OCI-LY3 (cell line): ENCODE measurements at regions not wholly inside any gene's neighbourhood (a gene's known extent, or its start where the extent isn't known, plus 50 kb on each side); places are given as distances from the start of the nearest gene placed in this dataset.

Experiments
- EZH2phosphoT487 ChIP-seq: fragments of 200-600 bp; shearing (Covaris generic); IDR thresholded peaks from 2 replicates; pipeline ENCODE4 v1.6.1; 2018; ENCODE audit warnings: antibody characterized with exemption, mixed run types, low read depth
- TF ChIP-seq, protein P1 (sequence below): fragments of 200-600, 300-600 bp; sonication (generic); IDR thresholded peaks from 2 replicates; pipeline ENCODE4 v1.5.1; 2014; ENCODE audit warnings: antibody characterized with exemption, low read length, low read depth

DNA sequence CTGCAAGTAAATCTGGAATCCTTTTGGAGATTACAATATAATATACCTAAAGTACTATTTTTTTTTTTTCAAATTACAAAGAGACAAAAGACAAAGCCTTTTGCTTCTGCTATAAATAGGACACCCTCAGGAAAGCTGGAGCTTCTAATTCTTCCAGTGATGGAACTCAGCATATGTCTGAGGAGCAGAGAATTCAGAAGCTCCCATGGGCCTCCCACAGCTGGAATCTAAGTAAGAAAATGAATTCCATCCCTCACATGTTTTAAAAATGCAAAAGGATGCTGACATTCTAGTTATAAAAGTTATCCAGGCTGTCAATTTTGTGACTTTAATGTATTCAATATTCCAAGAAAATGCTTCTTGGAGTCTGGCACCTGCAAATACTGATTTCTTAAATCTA is 571.3 kb upstream of the LRRTM4 start:
- TF ChIP-seq, protein P1, sequence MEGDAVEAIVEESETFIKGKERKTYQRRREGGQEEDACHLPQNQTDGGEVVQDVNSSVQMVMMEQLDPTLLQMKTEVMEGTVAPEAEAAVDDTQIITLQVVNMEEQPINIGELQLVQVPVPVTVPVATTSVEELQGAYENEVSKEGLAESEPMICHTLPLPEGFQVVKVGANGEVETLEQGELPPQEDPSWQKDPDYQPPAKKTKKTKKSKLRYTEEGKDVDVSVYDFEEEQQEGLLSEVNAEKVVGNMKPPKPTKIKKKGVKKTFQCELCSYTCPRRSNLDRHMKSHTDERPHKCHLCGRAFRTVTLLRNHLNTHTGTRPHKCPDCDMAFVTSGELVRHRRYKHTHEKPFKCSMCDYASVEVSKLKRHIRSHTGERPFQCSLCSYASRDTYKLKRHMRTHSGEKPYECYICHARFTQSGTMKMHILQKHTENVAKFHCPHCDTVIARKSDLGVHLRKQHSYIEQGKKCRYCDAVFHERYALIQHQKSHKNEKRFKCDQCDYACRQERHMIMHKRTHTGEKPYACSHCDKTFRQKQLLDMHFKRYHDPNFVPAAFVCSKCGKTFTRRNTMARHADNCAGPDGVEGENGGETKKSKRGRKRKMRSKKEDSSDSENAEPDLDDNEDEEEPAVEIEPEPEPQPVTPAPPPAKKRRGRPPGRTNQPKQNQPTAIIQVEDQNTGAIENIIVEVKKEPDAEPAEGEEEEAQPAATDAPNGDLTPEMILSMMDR, result no peak
- TF ChIP-seq EZH2phosphoT487, result no peak
